ENCODE measurements at regions not wholly inside any gene's neighbourhood (a gene's known extent, or its start where the extent isn't known, plus 50 kb on each side); places are given as distances from the start of the nearest gene placed in this dataset.

DNA sequence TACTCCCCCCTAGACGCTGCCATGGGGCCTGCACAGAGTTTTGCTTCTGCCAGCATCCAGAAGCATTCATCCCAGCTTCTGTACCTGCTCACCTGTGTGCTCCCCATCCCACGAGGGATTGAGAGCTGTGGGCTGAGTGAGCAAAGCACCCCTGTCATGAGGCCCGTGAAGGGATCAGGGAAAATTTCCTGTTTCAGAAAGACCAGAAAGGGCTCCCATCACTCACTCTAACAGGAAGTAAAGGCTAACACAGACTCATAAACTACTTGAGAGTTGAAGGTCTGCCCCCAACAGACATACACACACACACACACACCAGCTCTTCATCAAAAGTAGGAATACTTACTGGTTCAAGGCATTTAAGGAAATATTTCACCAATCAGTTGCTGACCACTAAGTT, 256.5 kb upstream of the NT5E start:
- no peak overlapping the region for H3K4me3 ChIP-seq (replicated peaks in 1 of 3; ENCODE audit: low read depth in 2 of 3, low read length in 3 of 3)
- Mint-ChIP-seq H3K9me3 (peaks cover 3 to 22% (median 5%) of the 10 kb centered on the region in 7 donors), H3K4me3 (no peak overlapping the region), H3K4me1 (no peaks in the 10 kb centered on the region), H3K27me3 (ENCODE audit: low read depth in 3 of 3) (peaks cover 0 to 1% (median 0%) of the 10 kb centered on the region in 3 donors), H3K27ac (no peak overlapping the region), H3K36me3 (no peaks in the 10 kb centered on the region)
- no peak overlapping the region for H3K27ac ChIP-seq (ENCODE audit: low read depth in 1 of 2, low read length in 2 of 2)
- no peaks in the 10 kb centered on the region for H3K36me3 ChIP-seq (replicated peaks in 1 of 2; ENCODE audit: control insufficient read depth in 1 of 2, insufficient read depth in 2 of 2, low read length in 2 of 2)
- H3K79me2 ChIP-seq (ENCODE audit: insufficient read depth, low read length) = no peaks in the 10 kb centered on the region
- DNase-seq = no peak
- peaks cover 4 to 14% of the 10 kb centered on the region in 2 donors for H3K9me3 ChIP-seq (replicated peaks in 1 of 2; ENCODE audit: control insufficient read depth in 1 of 2, insufficient read depth in 1 of 2, low read length in 2 of 2)
- TF ChIP-seq CTCF (IDR thresholded peaks at IDR 0.05) = no peak
- no peak overlapping the region for H3K9ac ChIP-seq (ENCODE audit: insufficient read depth, low read length, poor library complexity, severe bottlenecking)
- H3K27me3 ChIP-seq (ENCODE audit: control insufficient read depth in 2 of 2, insufficient read depth in 2 of 2, low read length in 2 of 2) = no peaks in the 10 kb centered on the region
- no CpG with 5 or more reads among the region's 3 CpGs for WGBS (ENCODE audit: insufficient coverage)
- no peak overlapping the region for H3K4me2 ChIP-seq (replicated peaks; ENCODE audit: extremely low read depth, low read length, poor library complexity, severe bottlenecking)
- no peaks in the 10 kb centered on the region for H3K4me1 ChIP-seq (ENCODE audit: control insufficient read depth in 1 of 2, insufficient read depth in 2 of 2, low read length in 2 of 2)
- intact Hi-C loops (cut with micrococcal nuclease) = no loop called here
- no peaks in the 10 kb centered on the region for H4K20me1 ChIP-seq (ENCODE audit: insufficient read depth, low read length)
- no peak overlapping the region for H2AFZ ChIP-seq (ENCODE audit: insufficient read depth, low read depth, low read length, poor library complexity, severe bottlenecking)

- Histone ChIP-seq H3K27me3 (ENCODE audit: control insufficient read depth in 2 of 2, insufficient read depth in 2 of 2, low read length in 2 of 2) (no peaks in the 10 kb centered on the region), H3K9ac (ENCODE audit: insufficient read depth, low read length, poor library complexity, severe bottlenecking) (no peak overlapping the region), H3K4me2 (replicated peaks; ENCODE audit: extremely low read depth, low read length, poor library complexity, severe bottlenecking) (no peak overlapping the region), H4K20me1 (ENCODE audit: insufficient read depth, low read length) (no peaks in the 10 kb centered on the region), H3K36me3 (replicated peaks in 1 of 2; ENCODE audit: control insufficient read depth in 1 of 2, insufficient read depth in 2 of 2, low read length in 2 of 2) (no peaks in the 10 kb centered on the region), H3K9me3 (replicated peaks in 1 of 2; ENCODE audit: control insufficient read depth in 1 of 2, insufficient read depth in 1 of 2, low read length in 2 of 2) (peaks cover 4 to 20% of the 10 kb centered on the region in 2 donors), H2AFZ (ENCODE audit: insufficient read depth, low read depth, low read length, poor library complexity, severe bottlenecking) (no peak overlapping the region), H3K27ac (ENCODE audit: low read depth in 1 of 2, low read length in 2 of 2) (no peak overlapping the region), H3K4me3 (replicated peaks in 1 of 3; ENCODE audit: low read depth in 2 of 3, low read length in 3 of 3) (no peak overlapping the region), H3K79me2 (ENCODE audit: insufficient read depth, low read length) (no peaks in the 10 kb centered on the region), H3K4me1 (ENCODE audit: control insufficient read depth in 1 of 2, insufficient read depth in 2 of 2, low read length in 2 of 2) (no peaks in the 10 kb centered on the region)
- no peak for TF ChIP-seq CTCF (IDR thresholded peaks at IDR 0.05)
- intact Hi-C loops (cut with micrococcal nuclease) = no loop called here
- 0% methylated on average over 1 of the region's 4 CpGs for WGBS (ENCODE audit: insufficient coverage)
- no peaks in the 10 kb centered on the region for H3K4me1 Mint-ChIP-seq
- no peak overlapping the region for H3K27ac Mint-ChIP-seq
- H3K9me3 Mint-ChIP-seq = peaks cover 6 to 22% (median 9%) of the 10 kb centered on the region in 7 donors
- peaks cover 0 to 1% (median 0%) of the 10 kb centered on the region in 3 donors for H3K27me3 Mint-ChIP-seq (ENCODE audit: low read depth in 3 of 3)
- no peaks in the 10 kb centered on the region for H3K36me3 Mint-ChIP-seq
- no peak for DNase-seq
- no peak overlapping the region for H3K4me3 Mint-ChIP-seq
Measured at GRCh38 chr6:85192596-85192995, 257.3 kb upstream of the NT5E start.

Data from CD14-positive monocyte (primary cell).